Sigmoid colon (tissue), 6 donors: ENCODE measurements at regions not wholly inside any gene's neighbourhood (a gene's known extent, or its start where the extent isn't known, plus 50 kb on each side); places are given as distances from the start of the nearest gene placed in this dataset.

Experiments
- DNase-seq: peaks from one replicate; pipeline ENCODE4 v3.0.0-alpha.2; 2019
- H3K27ac ChIP-seq, 4 donors: fragments of 200-600 bp; sonication (generic); one replicate each; pipeline ENCODE4 v1.5.1; 2016 to 2019; ENCODE audit warnings: mild to moderate bottlenecking in 1 of 4
- H3K27me3 ChIP-seq, 3 donors: fragments of 200-600 bp; sonication (generic); one replicate each; pipeline ENCODE4 v1.5.1; 2019; ENCODE audit warnings: mild to moderate bottlenecking in 1 of 3
- H3K36me3 ChIP-seq, 4 donors: fragments of 200-600 bp; sonication (generic); one replicate each; pipeline ENCODE4 v1.5.1; 2016 to 2019
- H3K4me1 ChIP-seq, 4 donors: fragments of 200-600 bp; sonication (generic); one replicate each; pipeline ENCODE4 v1.5.1; 2017 to 2019
- H3K4me3 ChIP-seq, 4 donors: fragments of 200-600 bp; sonication (generic); one replicate each; pipeline ENCODE4 v1.5.1; 2017 to 2019; ENCODE audit warnings: mild to moderate bottlenecking in 2 of 4, moderate library complexity in 1 of 4
- H3K9me3 ChIP-seq, 4 donors: fragments of 200-600 bp in 3 of 4; sonication (generic) in 3 of 4; one replicate each; pipeline versions ENCODE4 v1.5.1 to v1.6.1; 2013 to 2019
- CTCF ChIP-seq, 4 experiments: fragments of 450-650 bp in 3 of 4; fragments of 200-600 bp in 1 of 4; IDR thresholded peaks; one replicate each; pipeline ENCODE4 v1.5.1; 2016 to 2019; ENCODE audit warnings: antibody characterized with exemption in 4 of 4, mild to moderate bottlenecking in 3 of 4, moderate library complexity in 2 of 4
- EP300 ChIP-seq, 4 donors: sonication (generic); formaldehyde crosslinking; IDR thresholded peaks; one replicate each; pipeline ENCODE4 v1.6.1; 2017; ENCODE audit warnings: antibody characterized with exemption in 4 of 4
- POLR2A ChIP-seq, 2 donors: fragments of 450-650 bp; IDR thresholded peaks; one replicate each; pipeline ENCODE4 v1.6.1; 2016; ENCODE audit warnings: antibody characterized with exemption in 2 of 2, mild to moderate bottlenecking in 2 of 2, moderate library complexity in 2 of 2
- POLR2AphosphoS5 ChIP-seq, 4 donors: sonication (generic); formaldehyde crosslinking; IDR thresholded peaks; one replicate each; pipeline ENCODE4 v1.6.1; 2017; ENCODE audit warnings: antibody characterized with exemption in 4 of 4
- WGBS, 2 donors: extraction: QIAGEN DNeasy Blood & Tissue Kit; methylation state at CpG; one replicate each; pipeline ENCODE4 v1.1.7; 2013; 5-methylcytosine and 5-hydroxymethylcytosine counted together
- intact Hi-C: fragments of 100-400 bp; cut with DNase I; formaldehyde crosslinking; loops from one replicate; pipeline ENCODE4 v1.15.1; 2023
- donor health status: healthy with polysubstance abuse.
- donor health status: healthy.

GRCh38 chr20:61014491-61014890 is 237.6 kb upstream of the CDH4 start:
- no peaks in the 10 kb centered on the region for H3K4me1 ChIP-seq
- 37 to 38% methylated on average over 5 of the region's 5 CpGs for WGBS, 2 donors
- intact Hi-C loops = no loop called here
- H3K27ac ChIP-seq = no peak overlapping the region
- H3K27me3 ChIP-seq = peaks cover 0 to 3% (median 0%) of the 10 kb centered on the region in 3 donors
- TF ChIP-seq POLR2AphosphoS5 (IDR thresholded peaks at IDR 0.05) = no peak
- TF ChIP-seq POLR2A (IDR thresholded peaks at IDR 0.05) = no peak
- no peak for TF ChIP-seq EP300 (IDR thresholded peaks at IDR 0.05)
- TF ChIP-seq CTCF (IDR thresholded peaks at IDR 0.05) = no peak
- no peaks in the 10 kb centered on the region for H3K36me3 ChIP-seq
- no peak for DNase-seq
- no peak overlapping the region for H3K4me3 ChIP-seq
- H3K9me3 ChIP-seq = peaks cover 0 to 2% (median 0%) of the 10 kb centered on the region in 4 donors

GRCh38 chr20:61015602-61016001 is 236.5 kb upstream of the CDH4 start:
- peaks cover 0 to 3% (median 0%) of the 10 kb centered on the region in 4 donors for H3K9me3 ChIP-seq
- 71 to 82% methylated on average over 6 of the region's 6 CpGs for WGBS, 2 donors
- H3K36me3 ChIP-seq = no peaks in the 10 kb centered on the region
- H3K4me3 ChIP-seq = no peak overlapping the region
- no peaks in the 10 kb centered on the region for H3K4me1 ChIP-seq
- H3K27ac ChIP-seq = no peak overlapping the region
- no peak for DNase-seq
- TF ChIP-seq CTCF (IDR thresholded peaks at IDR 0.05) (no peak), POLR2AphosphoS5 (IDR thresholded peaks at IDR 0.05) (no peak), POLR2A (IDR thresholded peaks at IDR 0.05) (no peak)
- intact Hi-C loops = no loop called here
- H3K27me3 ChIP-seq = no peaks in the 10 kb centered on the region

GRCh38 chr20:61019322-61019721 is 232.7 kb upstream of the CDH4 start:
- intact Hi-C loops = no loop called here

GRCh38 chr20:61023612-61024011 is 228.4 kb upstream of the CDH4 start:
- no peak for DNase-seq
- H3K36me3 ChIP-seq = no peaks in the 10 kb centered on the region
- no peaks in the 10 kb centered on the region for H3K4me1 ChIP-seq
- intact Hi-C loops = no loop called here
- peaks cover 0 to 3% (median 0%) of the 10 kb centered on the region in 3 donors for H3K27me3 ChIP-seq
- H3K4me3 ChIP-seq = no peak overlapping the region
- peaks cover 0 to 3% (median 0%) of the 10 kb centered on the region in 4 donors for H3K9me3 ChIP-seq
- WGBS, 2 donors = 92% methylated on average over 22 to 29 of the region's 29 CpGs
- TF ChIP-seq CTCF (IDR thresholded peaks at IDR 0.05) (no peak), POLR2A (IDR thresholded peaks at IDR 0.05) (no peak), POLR2AphosphoS5 (IDR thresholded peaks at IDR 0.05) (no peak), EP300 (IDR thresholded peaks at IDR 0.05) (no peak)
- H3K27ac ChIP-seq = no peak overlapping the region

More at GRCh38 chr20:61019322-61019721, 232.7 kb upstream of the CDH4 start:
- WGBS, 2 donors = 93 to 95% methylated on average over 14 of the region's 14 CpGs
- peaks cover 0 to 3% (median 0%) of the 10 kb centered on the region in 4 donors for H3K9me3 ChIP-seq
- no peaks in the 10 kb centered on the region for H3K27me3 ChIP-seq
- H3K4me1 ChIP-seq = no peaks in the 10 kb centered on the region
- H3K27ac ChIP-seq = no peak overlapping the region
- H3K4me3 ChIP-seq = no peak overlapping the region
- TF ChIP-seq POLR2AphosphoS5 (IDR thresholded peaks at IDR 0.05) = no peak
- no peak for TF ChIP-seq EP300 (IDR thresholded peaks at IDR 0.05)
- TF ChIP-seq POLR2A (IDR thresholded peaks at IDR 0.05) = no peak
- TF ChIP-seq CTCF (IDR thresholded peaks at IDR 0.05) = no peak
- DNase-seq = no peak
- H3K36me3 ChIP-seq = no peaks in the 10 kb centered on the region

- DNase-seq = no peak
- Histone ChIP-seq H3K27ac (no peak overlapping the region), H3K4me3 (no peak overlapping the region), H3K9me3 (peaks cover 0 to 2% (median 0%) of the 10 kb centered on the region in 4 donors), H3K4me1 (no peaks in the 10 kb centered on the region), H3K36me3 (no peaks in the 10 kb centered on the region), H3K27me3 (peaks cover 0 to 3% (median 0%) of the 10 kb centered on the region in 3 donors)
- intact Hi-C loops = no loop called here
- 84 to 86% methylated on average over 11 of the region's 11 CpGs for WGBS, 2 donors
- TF ChIP-seq CTCF (IDR thresholded peaks at IDR 0.05) (no peak), POLR2AphosphoS5 (IDR thresholded peaks at IDR 0.05) (no peak), EP300 (IDR thresholded peaks at IDR 0.05) (no peak), POLR2A (IDR thresholded peaks at IDR 0.05) (no peak)
Observed at GRCh38 chr20:61024390-61024789, 227.7 kb upstream of the CDH4 start.
